ENCODE measurements at regions not wholly inside any gene's neighbourhood (a gene's known extent, or its start where the extent isn't known, plus 50 kb on each side); places are given as distances from the start of the nearest gene placed in this dataset.

DNA sequence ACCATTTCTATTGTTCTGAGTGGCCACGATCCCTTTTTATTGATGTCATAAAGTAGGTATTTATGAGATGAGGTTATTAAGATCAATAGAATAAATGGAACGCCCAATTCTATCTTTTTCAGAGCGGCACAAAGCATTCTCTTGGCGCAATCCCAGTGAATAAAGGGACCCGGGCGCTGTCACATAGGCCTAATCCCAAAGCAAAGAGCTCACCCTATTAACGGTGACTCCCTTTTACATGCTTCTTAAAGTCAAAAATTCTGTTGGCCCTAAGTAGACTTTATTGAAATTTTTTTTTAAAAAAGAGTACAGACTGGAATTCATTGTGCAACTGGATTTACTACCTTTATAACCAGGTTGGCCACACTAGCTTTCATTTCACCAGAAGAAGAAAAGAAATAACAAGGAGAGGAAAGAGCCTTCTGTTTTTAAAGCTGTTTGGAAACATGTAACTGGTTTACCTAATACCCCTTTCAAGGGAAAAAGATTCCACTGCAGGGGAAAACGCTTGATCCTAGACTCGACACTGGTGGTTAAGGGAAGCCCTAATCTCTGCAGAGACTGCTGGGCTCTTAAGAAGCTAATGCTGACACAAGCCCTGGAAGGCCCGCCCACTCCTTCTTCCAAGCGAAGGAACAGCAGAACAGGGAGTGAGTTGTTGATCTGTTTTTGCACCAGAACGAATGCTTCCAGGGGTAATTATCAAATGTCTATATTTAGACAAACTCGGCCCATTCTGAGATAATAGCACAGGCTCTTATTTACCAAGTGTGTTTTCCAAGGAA is 381.2 kb downstream of the BCL11B start:
- peaks cover 0 to 4% (median 0%) of the 10 kb centered on the region in 5 donors for H3K4me1 ChIP-seq (ENCODE audit: control insufficient read depth in 5 of 5, insufficient read depth in 5 of 5, low read length in 5 of 5)
- H3K9ac ChIP-seq (ENCODE audit: insufficient read depth in 1 of 2, low read length in 2 of 2), result no peak overlapping the region
- peaks cover 0 to 5% (median 0%) of the 10 kb centered on the region in 3 donors for H3K27me3 ChIP-seq (ENCODE audit: control insufficient read depth in 3 of 3, insufficient read depth in 3 of 3, low read length in 2 of 3)
- no peak overlapping the region for H3K4me3 ChIP-seq
- DNase-seq (peak in 2 of 3 donors; percentile 18 to 33), ATAC-seq (ENCODE audit: insufficient read depth, low FRiP score) (no peak)
- 64 to 74% methylated on average over 13 of the region's 13 CpGs for WGBS, 2 donors
- H3K9me3 ChIP-seq (ENCODE audit: control insufficient read depth in 4 of 4, insufficient read depth in 3 of 4, low read length in 3 of 4), result peaks cover 0 to 15% (median 0%) of the 10 kb centered on the region in 4 donors
- H3K27ac ChIP-seq (ENCODE audit: low read depth in 1 of 2, low read length in 1 of 2), result no peak overlapping the region
- TF ChIP-seq CTCF (IDR thresholded peaks at IDR 0.05; ENCODE audit: control extremely low read depth, extremely low read depth), result no peak
- H3K36me3 ChIP-seq (ENCODE audit: control insufficient read depth in 4 of 4, insufficient read depth in 4 of 4, low read length in 4 of 4), result no peaks in the 10 kb centered on the region

DNA sequence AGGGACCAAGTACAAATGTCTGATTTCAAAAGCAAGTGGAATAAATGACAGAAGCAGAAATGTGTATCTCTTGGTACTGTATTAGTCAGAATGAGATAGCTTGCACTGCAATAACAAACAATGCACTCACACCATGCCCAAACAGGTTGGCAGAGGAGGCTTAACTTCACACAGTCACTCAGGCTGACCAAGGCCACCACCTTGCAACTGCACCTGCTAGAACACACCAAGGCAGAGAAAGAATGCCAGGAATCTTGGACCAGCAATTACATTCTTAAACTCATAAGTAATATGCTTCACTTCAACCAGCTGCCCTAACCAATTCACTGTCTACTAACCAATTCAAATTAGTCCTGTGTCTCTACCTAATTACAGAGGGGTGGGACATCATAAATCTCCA is 378.3 kb downstream of the BCL11B start:
- TF ChIP-seq CTCF (IDR thresholded peaks at IDR 0.05; ENCODE audit: control extremely low read depth, extremely low read depth), result no peak
- H3K4me3 ChIP-seq, result no peak overlapping the region
- H3K27me3 ChIP-seq (ENCODE audit: control insufficient read depth in 3 of 3, insufficient read depth in 3 of 3, low read length in 2 of 3), result peaks cover 0 to 5% (median 0%) of the 10 kb centered on the region in 3 donors
- H3K4me1 ChIP-seq (ENCODE audit: control insufficient read depth in 5 of 5, insufficient read depth in 5 of 5, low read length in 5 of 5), result peaks cover 0 to 4% (median 0%) of the 10 kb centered on the region in 5 donors
- DNase-seq, result peak in 1 of 3 donors; percentile 27
- no peak for ATAC-seq (ENCODE audit: insufficient read depth, low FRiP score)
- peaks cover 0 to 14% (median 0%) of the 10 kb centered on the region in 4 donors for H3K9me3 ChIP-seq (ENCODE audit: control insufficient read depth in 4 of 4, insufficient read depth in 3 of 4, low read length in 3 of 4)
- no peaks in the 10 kb centered on the region for H3K36me3 ChIP-seq (ENCODE audit: control insufficient read depth in 4 of 4, insufficient read depth in 4 of 4, low read length in 4 of 4)
- H3K27ac ChIP-seq (ENCODE audit: low read depth in 1 of 2, low read length in 1 of 2), result no peak overlapping the region
- H3K9ac ChIP-seq (ENCODE audit: insufficient read depth in 1 of 2, low read length in 2 of 2), result no peak overlapping the region

DNA sequence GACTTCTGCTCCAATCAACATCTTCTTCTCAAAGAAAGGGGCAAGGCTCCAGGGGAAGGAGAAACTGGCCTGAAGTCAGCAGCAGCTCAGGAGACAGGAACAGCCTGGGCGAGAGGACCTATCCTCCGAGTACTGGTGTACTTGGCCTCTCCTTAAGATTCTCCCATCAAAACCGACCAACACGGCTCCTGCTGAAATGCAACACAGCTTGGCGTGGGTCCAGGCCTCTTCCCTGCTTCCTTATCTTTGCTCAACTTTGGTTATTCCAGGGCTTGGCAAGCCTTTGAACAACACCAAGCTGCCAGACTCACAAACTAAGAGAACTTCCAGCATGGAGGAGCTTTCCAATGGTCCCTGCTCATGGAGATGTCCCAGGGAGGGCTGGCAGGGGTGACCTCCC is 377.4 kb downstream of the BCL11B start:
- Histone ChIP-seq H3K27ac (ENCODE audit: low read depth in 1 of 2, low read length in 1 of 2) (no peak overlapping the region), H3K36me3 (ENCODE audit: control insufficient read depth in 4 of 4, insufficient read depth in 4 of 4, low read length in 4 of 4) (no peaks in the 10 kb centered on the region), H3K4me1 (ENCODE audit: control insufficient read depth in 5 of 5, insufficient read depth in 5 of 5, low read length in 5 of 5) (peaks cover 0 to 4% (median 0%) of the 10 kb centered on the region in 5 donors), H3K9ac (ENCODE audit: insufficient read depth in 1 of 2, low read length in 2 of 2) (no peak overlapping the region), H3K4me3 (no peak overlapping the region), H3K27me3 (ENCODE audit: control insufficient read depth in 3 of 3, insufficient read depth in 3 of 3, low read length in 2 of 3) (peaks cover 0 to 5% (median 0%) of the 10 kb centered on the region in 3 donors), H3K9me3 (ENCODE audit: control insufficient read depth in 4 of 4, insufficient read depth in 3 of 4, low read length in 3 of 4) (peaks cover 0 to 11% (median 0%) of the 10 kb centered on the region in 4 donors)
- TF ChIP-seq CTCF (IDR thresholded peaks at IDR 0.05; ENCODE audit: control extremely low read depth, extremely low read depth), result no peak
- 65 to 80% methylated on average over 5 of the region's 5 CpGs for WGBS, 2 donors
- ATAC-seq (ENCODE audit: insufficient read depth, low FRiP score) (no peak), DNase-seq (peak in 1 of 3 donors; percentile 38)

Measured in lung (tissue), 11 donors.